ENCODE measurements at regions not wholly inside any gene's neighbourhood (a gene's known extent, or its start where the extent isn't known, plus 50 kb on each side); places are given as distances from the start of the nearest gene placed in this dataset.

DNA sequence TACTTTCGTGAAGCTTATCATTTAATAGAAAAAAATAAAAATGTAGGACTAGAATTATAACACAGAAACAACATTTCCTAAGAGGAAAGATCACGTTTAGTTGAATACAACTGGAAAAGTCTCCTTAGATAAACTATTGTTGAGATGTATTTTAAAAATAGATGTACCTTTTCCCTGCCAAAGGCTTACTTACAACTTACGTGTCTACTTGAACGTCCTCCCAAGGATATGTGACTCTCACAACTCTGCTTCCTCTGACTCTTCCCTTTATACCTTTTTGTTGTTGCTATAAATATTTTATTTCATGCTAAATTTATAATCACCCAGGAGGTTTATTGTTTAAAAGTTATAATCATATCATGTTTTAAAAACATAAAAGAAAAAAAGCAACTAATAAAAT is 908.0 kb upstream of the ROBO1 start:
- no peak for TF ChIP-seq CTCF (IDR thresholded peaks at IDR 0.05)
- no peak for TF ChIP-seq POLR2A (IDR thresholded peaks at IDR 0.05)
